ENCODE measurements at regions not wholly inside any gene's neighbourhood (a gene's known extent, or its start where the extent isn't known, plus 50 kb on each side); places are given as distances from the start of the nearest gene placed in this dataset.

- Mint-ChIP-seq H3K4me3 (no peak overlapping the region), H3K4me1 (no peaks in the 10 kb centered on the region), H3K27ac (no peak overlapping the region), H3K9me3 (peaks cover 3% of the 10 kb centered on the region), H3K27me3 (peaks cover 4% of the 10 kb centered on the region), H3K36me3 (no peaks in the 10 kb centered on the region)
- POLR2A ChIA-PET, result no interaction called here
- DNase-seq, result no peak
- ATAC-seq (ENCODE audit: low read depth), result no peak
Measured at GRCh38 chr13:44229371-44230030, 144.1 kb upstream of the SERP2 start.

GRCh38 chr13:44230071-44230470 is 143.6 kb upstream of the SERP2 start:
- peaks cover 4% of the 10 kb centered on the region for H3K27me3 Mint-ChIP-seq
- POLR2A ChIA-PET, result no interaction called here
- H3K4me1 Mint-ChIP-seq, result no peaks in the 10 kb centered on the region
- ATAC-seq (ENCODE audit: low read depth), result no peak
- no peak overlapping the region for H3K27ac Mint-ChIP-seq
- DNase-seq, result no peak
- peaks cover 3% of the 10 kb centered on the region for H3K9me3 Mint-ChIP-seq
- no peak overlapping the region for H3K4me3 Mint-ChIP-seq
- H3K36me3 Mint-ChIP-seq, result no peaks in the 10 kb centered on the region

- no peak overlapping the region for H3K4me3 Mint-ChIP-seq
- no peak for DNase-seq
- no peak for ATAC-seq (ENCODE audit: low read depth)
- peaks cover 1% of the 10 kb centered on the region for H3K9me3 Mint-ChIP-seq
- H3K4me1 Mint-ChIP-seq, result no peaks in the 10 kb centered on the region
- peaks cover 4% of the 10 kb centered on the region for H3K27me3 Mint-ChIP-seq
- no peak overlapping the region for H3K27ac Mint-ChIP-seq
- POLR2A ChIA-PET, result no interaction called here
- no peaks in the 10 kb centered on the region for H3K36me3 Mint-ChIP-seq
Measured at GRCh38 chr13:44230736-44231135, 142.9 kb upstream of the SERP2 start.

- Mint-ChIP-seq H3K9me3 (no peaks in the 10 kb centered on the region), H3K27me3 (peaks cover 4% of the 10 kb centered on the region), H3K36me3 (no peaks in the 10 kb centered on the region), H3K4me3 (no peak overlapping the region), H3K27ac (no peak overlapping the region), H3K4me1 (no peaks in the 10 kb centered on the region)
- ATAC-seq (ENCODE audit: low read depth), result no peak
- POLR2A ChIA-PET, result no interaction called here
- no peak for DNase-seq
Measured at GRCh38 chr13:44231786-44232516, 141.7 kb upstream of the SERP2 start.

- H3K27ac Mint-ChIP-seq, result no peak overlapping the region
- peaks cover 4% of the 10 kb centered on the region for H3K4me1 Mint-ChIP-seq
- no peaks in the 10 kb centered on the region for H3K36me3 Mint-ChIP-seq
- no peaks in the 10 kb centered on the region for H3K9me3 Mint-ChIP-seq
- H3K4me3 Mint-ChIP-seq, result no peak overlapping the region
- POLR2A ChIA-PET, result no interaction called here
- DNase-seq (no peak), ATAC-seq (ENCODE audit: low read depth) (no peak)
- H3K27me3 Mint-ChIP-seq, result peaks cover 4% of the 10 kb centered on the region
Measured at GRCh38 chr13:44232774-44233173, 140.8 kb upstream of the SERP2 start.

GRCh38 chr13:44234566-44234965 is 139.1 kb upstream of the SERP2 start:
- POLR2A ChIA-PET, result no interaction called here
- no peaks in the 10 kb centered on the region for H3K9me3 Mint-ChIP-seq
- H3K4me1 Mint-ChIP-seq, result peaks cover 4% of the 10 kb centered on the region
- H3K36me3 Mint-ChIP-seq, result no peaks in the 10 kb centered on the region
- peaks cover 5% of the 10 kb centered on the region for H3K27me3 Mint-ChIP-seq
- no peak overlapping the region for H3K27ac Mint-ChIP-seq
- DNase-seq, result no peak
- ATAC-seq (ENCODE audit: low read depth), result no peak
- no peak overlapping the region for H3K4me3 Mint-ChIP-seq

GRCh38 chr13:44236370-44236769 is 137.3 kb upstream of the SERP2 start:
- POLR2A ChIA-PET, result no interaction called here
- Mint-ChIP-seq H3K4me1 (peaks cover 4% of the 10 kb centered on the region), H3K36me3 (no peaks in the 10 kb centered on the region), H3K27ac (no peak overlapping the region), H3K27me3 (peaks cover 3% of the 10 kb centered on the region), H3K9me3 (no peaks in the 10 kb centered on the region), H3K4me3 (no peak overlapping the region)
- ATAC-seq (ENCODE audit: low read depth) (no peak), DNase-seq (no peak)

GRCh38 chr13:44236801-44237207 is 136.8 kb upstream of the SERP2 start:
- no peak for DNase-seq
- H3K27me3 Mint-ChIP-seq, result peaks cover 5% of the 10 kb centered on the region
- no peak overlapping the region for H3K4me3 Mint-ChIP-seq
- H3K36me3 Mint-ChIP-seq, result no peaks in the 10 kb centered on the region
- H3K9me3 Mint-ChIP-seq, result no peaks in the 10 kb centered on the region
- H3K4me1 Mint-ChIP-seq, result peaks cover 4% of the 10 kb centered on the region
- H3K27ac Mint-ChIP-seq, result no peak overlapping the region
- ATAC-seq (ENCODE audit: low read depth), result no peak
- POLR2A ChIA-PET, result no interaction called here

GRCh38 chr13:44237276-44237767 is 136.3 kb upstream of the SERP2 start:
- DNase-seq (no peak), ATAC-seq (ENCODE audit: low read depth) (peak; percentile 45)
- Mint-ChIP-seq H3K27me3 (peaks cover 5% of the 10 kb centered on the region), H3K27ac (no peak overlapping the region), H3K4me3 (peak overlapping the region; percentile 34), H3K9me3 (no peaks in the 10 kb centered on the region), H3K36me3 (no peaks in the 10 kb centered on the region), H3K4me1 (peaks cover 4% of the 10 kb centered on the region)
- POLR2A ChIA-PET, result no interaction called here

GRCh38 chr13:44237881-44238421 is 135.7 kb upstream of the SERP2 start:
- no peaks in the 10 kb centered on the region for H3K9me3 Mint-ChIP-seq
- H3K27ac Mint-ChIP-seq, result no peak overlapping the region
- ATAC-seq (ENCODE audit: low read depth) (no peak), DNase-seq (no peak)
- peaks cover 4% of the 10 kb centered on the region for H3K4me1 Mint-ChIP-seq
- POLR2A ChIA-PET, result no interaction called here
- peaks cover 5% of the 10 kb centered on the region for H3K27me3 Mint-ChIP-seq
- H3K36me3 Mint-ChIP-seq, result no peaks in the 10 kb centered on the region
- H3K4me3 Mint-ChIP-seq, result no peak overlapping the region

- no peaks in the 10 kb centered on the region for H3K36me3 Mint-ChIP-seq
- POLR2A ChIA-PET, result no interaction called here
- DNase-seq (no peak), ATAC-seq (ENCODE audit: low read depth) (no peak)
- H3K4me1 Mint-ChIP-seq, result peaks cover 8% of the 10 kb centered on the region
- no peak overlapping the region for H3K4me3 Mint-ChIP-seq
- no peak overlapping the region for H3K27ac Mint-ChIP-seq
- peaks cover 3% of the 10 kb centered on the region for H3K27me3 Mint-ChIP-seq
- no peaks in the 10 kb centered on the region for H3K9me3 Mint-ChIP-seq
Measured at GRCh38 chr13:44240611-44241145, 132.9 kb upstream of the SERP2 start.

- DNase-seq (no peak), ATAC-seq (ENCODE audit: low read depth) (no peak)
- H3K36me3 Mint-ChIP-seq, result no peaks in the 10 kb centered on the region
- POLR2A ChIA-PET, result no interaction called here
- peaks cover 8% of the 10 kb centered on the region for H3K4me1 Mint-ChIP-seq
- no peak overlapping the region for H3K27ac Mint-ChIP-seq
- no peaks in the 10 kb centered on the region for H3K9me3 Mint-ChIP-seq
- no peak overlapping the region for H3K4me3 Mint-ChIP-seq
- peaks cover 3% of the 10 kb centered on the region for H3K27me3 Mint-ChIP-seq
Measured at GRCh38 chr13:44241638-44242037, 132.0 kb upstream of the SERP2 start.

- Mint-ChIP-seq H3K4me3 (no peak overlapping the region), H3K27ac (no peak overlapping the region), H3K27me3 (peaks cover 3% of the 10 kb centered on the region), H3K36me3 (no peaks in the 10 kb centered on the region), H3K9me3 (no peaks in the 10 kb centered on the region), H3K4me1 (peaks cover 4% of the 10 kb centered on the region)
- DNase-seq, result no peak
- POLR2A ChIA-PET, result no interaction called here
- ATAC-seq (ENCODE audit: low read depth), result no peak
Measured at GRCh38 chr13:44242766-44243165, 130.9 kb upstream of the SERP2 start.

Data from activated naive CD8-positive, alpha-beta T cell treated with anti-CD3 and anti-CD28 coated beads, Interleukin-2, amount 10 ng/mL, durations not matched to agents 7 days and 5 days (primary cell).